ENCODE measurements at regions not wholly inside any gene's neighbourhood (a gene's known extent, or its start where the extent isn't known, plus 50 kb on each side); places are given as distances from the start of the nearest gene placed in this dataset.
A peak's percentile ranks its signal among the peaks of the same experiment; 100 is the strongest.

GRCh38 chr11:110782616-110783015 is 70.4 kb upstream of the ARHGAP20 start:
- no peak for TF ChIP-seq CTCF (IDR thresholded peaks at IDR 0.05)
- H3K9me3 Mint-ChIP-seq (ENCODE audit: unreplicated experiment): peaks cover 3% of the 10 kb centered on the region
- H3K27me3 Mint-ChIP-seq (ENCODE audit: unreplicated experiment): peaks cover 6% of the 10 kb centered on the region
- no peak for DNase-seq (ENCODE audit: extremely low spot score, unreplicated experiment)
- H3K4me3 Mint-ChIP-seq (ENCODE audit: unreplicated experiment): no peak overlapping the region
- H3K27ac Mint-ChIP-seq (ENCODE audit: unreplicated experiment): peak overlapping the region; percentile 13
- H3K36me3 Mint-ChIP-seq (ENCODE audit: unreplicated experiment): no peaks in the 10 kb centered on the region
- peaks cover 25% of the 10 kb centered on the region for H3K4me1 Mint-ChIP-seq (ENCODE audit: unreplicated experiment)

- TF ChIP-seq CTCF (IDR thresholded peaks at IDR 0.05): no peak
- peaks cover 3% of the 10 kb centered on the region for H3K27me3 Mint-ChIP-seq (ENCODE audit: unreplicated experiment)
- H3K36me3 Mint-ChIP-seq (ENCODE audit: unreplicated experiment): no peaks in the 10 kb centered on the region
- H3K4me1 Mint-ChIP-seq (ENCODE audit: unreplicated experiment): peaks cover 25% of the 10 kb centered on the region
- H3K4me3 Mint-ChIP-seq (ENCODE audit: unreplicated experiment): no peak overlapping the region
- peaks cover 3% of the 10 kb centered on the region for H3K9me3 Mint-ChIP-seq (ENCODE audit: unreplicated experiment)
- DNase-seq (ENCODE audit: extremely low spot score, unreplicated experiment): no peak
- H3K27ac Mint-ChIP-seq (ENCODE audit: unreplicated experiment): no peak overlapping the region
These were observed 66.9 kb upstream of the ARHGAP20 start for GRCh38 chr11:110779108-110779507.

- DNase-seq (ENCODE audit: extremely low spot score, unreplicated experiment): no peak
- H3K4me3 Mint-ChIP-seq (ENCODE audit: unreplicated experiment): no peak overlapping the region
- H3K36me3 Mint-ChIP-seq (ENCODE audit: unreplicated experiment): no peaks in the 10 kb centered on the region
- no peak for TF ChIP-seq CTCF (IDR thresholded peaks at IDR 0.05)
- peak overlapping the region; percentile 8 for H3K27ac Mint-ChIP-seq (ENCODE audit: unreplicated experiment)
- peaks cover 3% of the 10 kb centered on the region for H3K9me3 Mint-ChIP-seq (ENCODE audit: unreplicated experiment)
- H3K27me3 Mint-ChIP-seq (ENCODE audit: unreplicated experiment): peaks cover 3% of the 10 kb centered on the region
- peaks cover 21% of the 10 kb centered on the region for H3K4me1 Mint-ChIP-seq (ENCODE audit: unreplicated experiment)
These were observed 66.1 kb upstream of the ARHGAP20 start for GRCh38 chr11:110778343-110778742.

- peaks cover 20% of the 10 kb centered on the region for H3K4me1 Mint-ChIP-seq (ENCODE audit: unreplicated experiment)
- no peak for DNase-seq (ENCODE audit: extremely low spot score, unreplicated experiment)
- TF ChIP-seq CTCF (IDR thresholded peaks at IDR 0.05): no peak
These were observed 65.5 kb upstream of the ARHGAP20 start for GRCh38 chr11:110777775-110778174.

GRCh38 chr11:110776081-110776480 is 63.8 kb upstream of the ARHGAP20 start:
- H3K4me1 Mint-ChIP-seq (ENCODE audit: unreplicated experiment): peaks cover 12% of the 10 kb centered on the region
- DNase-seq (ENCODE audit: extremely low spot score, unreplicated experiment): no peak

More at GRCh38 chr11:110777775-110778174, 65.5 kb upstream of the ARHGAP20 start:
- Mint-ChIP-seq H3K27me3 (ENCODE audit: unreplicated experiment) (peaks cover 3% of the 10 kb centered on the region), H3K4me3 (ENCODE audit: unreplicated experiment) (no peak overlapping the region), H3K9me3 (ENCODE audit: unreplicated experiment) (peaks cover 3% of the 10 kb centered on the region), H3K27ac (ENCODE audit: unreplicated experiment) (no peak overlapping the region), H3K36me3 (ENCODE audit: unreplicated experiment) (no peaks in the 10 kb centered on the region)

More at GRCh38 chr11:110776081-110776480, 63.8 kb upstream of the ARHGAP20 start:
- TF ChIP-seq CTCF (IDR thresholded peaks at IDR 0.05): no peak
- Mint-ChIP-seq H3K27ac (ENCODE audit: unreplicated experiment) (no peak overlapping the region), H3K9me3 (ENCODE audit: unreplicated experiment) (peaks cover 3% of the 10 kb centered on the region), H3K36me3 (ENCODE audit: unreplicated experiment) (no peaks in the 10 kb centered on the region), H3K4me3 (ENCODE audit: unreplicated experiment) (no peak overlapping the region), H3K27me3 (ENCODE audit: unreplicated experiment) (peaks cover 3% of the 10 kb centered on the region)
